ENCODE measurements at regions not wholly inside any gene's neighbourhood (a gene's known extent, or its start where the extent isn't known, plus 50 kb on each side); places are given as distances from the start of the nearest gene placed in this dataset.

DNA sequence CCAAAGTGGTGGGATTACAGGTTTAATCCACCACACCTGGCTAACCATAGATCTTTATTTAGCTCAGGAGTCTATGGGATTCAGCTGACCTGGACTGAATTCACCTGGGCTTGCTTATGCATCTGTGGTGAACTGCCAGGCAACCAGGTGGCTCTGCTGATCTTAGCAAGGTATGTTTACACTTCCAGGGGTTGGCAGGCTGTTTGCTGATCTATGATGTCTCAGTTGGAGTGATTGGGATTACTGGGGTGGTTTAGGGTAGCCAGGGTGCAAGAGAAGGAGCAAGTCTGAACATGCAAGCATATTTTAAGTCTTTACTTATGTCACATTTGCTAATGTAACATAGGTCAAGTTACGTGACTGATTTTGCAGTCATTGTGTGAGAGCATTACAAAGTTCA lies 63.6 kb upstream of the JAK2 start:
- H3K9me3 ChIP-seq (replicated peaks in 1 of 3), result no peaks in the 10 kb centered on the region
- no peaks in the 10 kb centered on the region for H3K4me1 ChIP-seq (replicated peaks in 1 of 2)
- WGBS, 4 donors, result 95 to 99% (median 97%) methylated on average over 1 of the region's 1 CpG
- no peaks in the 10 kb centered on the region for H3K36me3 ChIP-seq (replicated peaks in 1 of 2)
- intact Hi-C loops (cut with DNase I), result loop anchor here in 1 of 2 donors (5.0 kb wide), 1 partner anchor 159 kb away; no protein-coding TSS in a partner anchor
- DNase-seq, result no peak
- H3K4me3 ChIP-seq, result no peak overlapping the region
- no peaks in the 10 kb centered on the region for H3K27me3 ChIP-seq
- no peak for TF ChIP-seq POLR2A (IDR thresholded peaks at IDR 0.05)
- TF ChIP-seq, protein P1, sequence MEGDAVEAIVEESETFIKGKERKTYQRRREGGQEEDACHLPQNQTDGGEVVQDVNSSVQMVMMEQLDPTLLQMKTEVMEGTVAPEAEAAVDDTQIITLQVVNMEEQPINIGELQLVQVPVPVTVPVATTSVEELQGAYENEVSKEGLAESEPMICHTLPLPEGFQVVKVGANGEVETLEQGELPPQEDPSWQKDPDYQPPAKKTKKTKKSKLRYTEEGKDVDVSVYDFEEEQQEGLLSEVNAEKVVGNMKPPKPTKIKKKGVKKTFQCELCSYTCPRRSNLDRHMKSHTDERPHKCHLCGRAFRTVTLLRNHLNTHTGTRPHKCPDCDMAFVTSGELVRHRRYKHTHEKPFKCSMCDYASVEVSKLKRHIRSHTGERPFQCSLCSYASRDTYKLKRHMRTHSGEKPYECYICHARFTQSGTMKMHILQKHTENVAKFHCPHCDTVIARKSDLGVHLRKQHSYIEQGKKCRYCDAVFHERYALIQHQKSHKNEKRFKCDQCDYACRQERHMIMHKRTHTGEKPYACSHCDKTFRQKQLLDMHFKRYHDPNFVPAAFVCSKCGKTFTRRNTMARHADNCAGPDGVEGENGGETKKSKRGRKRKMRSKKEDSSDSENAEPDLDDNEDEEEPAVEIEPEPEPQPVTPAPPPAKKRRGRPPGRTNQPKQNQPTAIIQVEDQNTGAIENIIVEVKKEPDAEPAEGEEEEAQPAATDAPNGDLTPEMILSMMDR (IDR thresholded peaks at IDR 0.05), result no peak
- H3K27ac ChIP-seq, result no peak overlapping the region

- H3K4me1 ChIP-seq (replicated peaks in 1 of 2), result no peaks in the 10 kb centered on the region
- no peaks in the 10 kb centered on the region for H3K27me3 ChIP-seq
- intact Hi-C loops (cut with DNase I), result loop anchor here in 1 of 2 donors (5.0 kb wide), 1 partner anchor 160 kb away; no protein-coding TSS in a partner anchor
- H3K9me3 ChIP-seq (replicated peaks in 1 of 3), result no peaks in the 10 kb centered on the region
- TF ChIP-seq POLR2A (IDR thresholded peaks at IDR 0.05), result no peak
- TF ChIP-seq, protein P1 (IDR thresholded peaks at IDR 0.05), result no peak
- H3K27ac ChIP-seq, result no peak overlapping the region
- no peak overlapping the region for H3K4me3 ChIP-seq
- no peaks in the 10 kb centered on the region for H3K36me3 ChIP-seq (replicated peaks in 1 of 2)
- DNase-seq, result no peak
- WGBS, 4 donors, result 87 to 93% (median 92%) methylated on average over 2 of the region's 2 CpGs
Measured at GRCh38 chr9:4922101-4922500, 63.0 kb upstream of the JAK2 start.

DNA sequence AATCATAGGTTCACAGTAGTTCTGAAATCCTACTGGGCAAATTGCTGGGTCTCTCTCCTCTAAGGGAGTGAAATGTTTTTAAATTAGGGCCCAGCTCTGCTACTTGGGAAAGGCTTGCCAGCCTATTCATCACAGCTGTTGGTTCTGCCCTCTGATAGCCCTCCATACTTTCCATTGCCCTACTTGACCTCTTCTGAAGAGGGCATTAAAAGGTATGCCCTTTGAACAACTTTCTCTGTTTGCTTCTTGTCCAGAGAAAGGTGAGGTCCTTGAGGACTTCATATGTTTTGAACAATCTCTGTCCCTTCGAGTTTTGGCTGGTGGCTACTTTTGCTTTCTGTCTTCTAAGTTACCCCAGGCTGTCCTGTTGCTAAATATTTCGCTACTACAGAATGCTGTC lies 62.3 kb upstream of the JAK2 start:
- no peak for DNase-seq
- Histone ChIP-seq H3K4me1 (replicated peaks in 1 of 2) (no peaks in the 10 kb centered on the region), H3K9me3 (replicated peaks in 1 of 3) (no peaks in the 10 kb centered on the region), H3K27me3 (no peaks in the 10 kb centered on the region), H3K27ac (no peak overlapping the region), H3K4me3 (no peak overlapping the region), H3K36me3 (replicated peaks in 1 of 2) (no peaks in the 10 kb centered on the region)
- intact Hi-C loops (cut with DNase I), result loop anchor here in 1 of 2 donors (5.0 kb wide), 1 partner anchor 160 kb away; no protein-coding TSS in a partner anchor
- TF ChIP-seq, protein P1 (IDR thresholded peaks at IDR 0.05), result no peak
- TF ChIP-seq POLR2A (IDR thresholded peaks at IDR 0.05), result no peak
- WGBS, 4 donors, result 82 to 94% (median 86%) methylated on average over 2 of the region's 2 CpGs

- no peaks in the 10 kb centered on the region for H3K9me3 ChIP-seq (replicated peaks in 1 of 3)
- no peak overlapping the region for H3K4me3 ChIP-seq
- intact Hi-C loops (cut with DNase I), result loop anchor here in 1 of 2 donors (5.0 kb wide), 1 partner anchor 161 kb away; no protein-coding TSS in a partner anchor
- 79 to 92% (median 86%) methylated on average over 1 of the region's 1 CpG for WGBS, 4 donors
- H3K36me3 ChIP-seq (replicated peaks in 1 of 2), result no peaks in the 10 kb centered on the region
- H3K27ac ChIP-seq, result no peak overlapping the region
- no peaks in the 10 kb centered on the region for H3K4me1 ChIP-seq (replicated peaks in 1 of 2)
- no peak for DNase-seq
- no peak for TF ChIP-seq POLR2A (IDR thresholded peaks at IDR 0.05)
- TF ChIP-seq, protein P1 (IDR thresholded peaks at IDR 0.05), result no peak
- no peaks in the 10 kb centered on the region for H3K27me3 ChIP-seq
Measured at GRCh38 chr9:4923141-4923540, 61.9 kb upstream of the JAK2 start.
